ENCODE measurements at regions not wholly inside any gene's neighbourhood (a gene's known extent, or its start where the extent isn't known, plus 50 kb on each side); places are given as distances from the start of the nearest gene placed in this dataset.

GRCh38 chr15:69794645-69795469 is 302.9 kb downstream of the TLE3 start:
- no peaks in the 10 kb centered on the region for H3K9me3 ChIP-seq (ENCODE audit: control insufficient read depth, insufficient read depth, low read depth, low read length)
- ATAC-seq (0 out of 2 replicates have a peak, but pooled peaks have one; percentile 54), DNase-seq (ENCODE audit: low read depth, low spot score) (no peak)
- TF ChIP-seq TCF7L2 (IDR thresholded peaks at IDR 0.05; ENCODE audit: low read depth, low read length) (no peak), POLR2AphosphoS5 (IDR thresholded peaks at IDR 0.05; ENCODE audit: low read depth, low read length) (no peak), CTCF (IDR thresholded peaks at IDR 0.05) (no peak), SIN3A (IDR thresholded peaks at IDR 0.05; ENCODE audit: borderline replicate concordance, insufficient read depth, low read depth, low read length) (no peak)
- TF ChIP-seq, protein P1, sequence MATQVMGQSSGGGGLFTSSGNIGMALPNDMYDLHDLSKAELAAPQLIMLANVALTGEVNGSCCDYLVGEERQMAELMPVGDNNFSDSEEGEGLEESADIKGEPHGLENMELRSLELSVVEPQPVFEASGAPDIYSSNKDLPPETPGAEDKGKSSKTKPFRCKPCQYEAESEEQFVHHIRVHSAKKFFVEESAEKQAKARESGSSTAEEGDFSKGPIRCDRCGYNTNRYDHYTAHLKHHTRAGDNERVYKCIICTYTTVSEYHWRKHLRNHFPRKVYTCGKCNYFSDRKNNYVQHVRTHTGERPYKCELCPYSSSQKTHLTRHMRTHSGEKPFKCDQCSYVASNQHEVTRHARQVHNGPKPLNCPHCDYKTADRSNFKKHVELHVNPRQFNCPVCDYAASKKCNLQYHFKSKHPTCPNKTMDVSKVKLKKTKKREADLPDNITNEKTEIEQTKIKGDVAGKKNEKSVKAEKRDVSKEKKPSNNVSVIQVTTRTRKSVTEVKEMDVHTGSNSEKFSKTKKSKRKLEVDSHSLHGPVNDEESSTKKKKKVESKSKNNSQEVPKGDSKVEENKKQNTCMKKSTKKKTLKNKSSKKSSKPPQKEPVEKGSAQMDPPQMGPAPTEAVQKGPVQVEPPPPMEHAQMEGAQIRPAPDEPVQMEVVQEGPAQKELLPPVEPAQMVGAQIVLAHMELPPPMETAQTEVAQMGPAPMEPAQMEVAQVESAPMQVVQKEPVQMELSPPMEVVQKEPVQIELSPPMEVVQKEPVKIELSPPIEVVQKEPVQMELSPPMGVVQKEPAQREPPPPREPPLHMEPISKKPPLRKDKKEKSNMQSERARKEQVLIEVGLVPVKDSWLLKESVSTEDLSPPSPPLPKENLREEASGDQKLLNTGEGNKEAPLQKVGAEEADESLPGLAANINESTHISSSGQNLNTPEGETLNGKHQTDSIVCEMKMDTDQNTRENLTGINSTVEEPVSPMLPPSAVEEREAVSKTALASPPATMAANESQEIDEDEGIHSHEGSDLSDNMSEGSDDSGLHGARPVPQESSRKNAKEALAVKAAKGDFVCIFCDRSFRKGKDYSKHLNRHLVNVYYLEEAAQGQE (IDR thresholded peaks at IDR 0.05; ENCODE audit: insufficient read depth in 1 of 2, low read depth in 2 of 2, low read length in 1 of 2): no peak
- BruUV-seq (replicated peaks): no TSS peak
- no peak overlapping the region for H3K27ac ChIP-seq (ENCODE audit: low read length)
- H3K36me3 ChIP-seq (ENCODE audit: control insufficient read depth, insufficient read depth, low read length): no peaks in the 10 kb centered on the region
- ChIA-PET POLR2A (no interaction called here), CTCF (interaction anchor here (0.5 kb wide), 1 partner anchor 317 kb away, joined by 4 read pairs; no protein-coding TSS in a partner anchor)
- intact Hi-C loops (cut with micrococcal nuclease; ENCODE audit: unreplicated experiment) (no loop called here), in situ Hi-C loops (cut with HindIII; ENCODE audit: low pct_unique_long_range_greater_than_20kb, low sequenced_read_pairs) (no loop called here)
- no peak overlapping the region for H3K4me3 ChIP-seq (ENCODE audit: low read depth in 2 of 2, low read length in 2 of 2)
- H3K4me1 ChIP-seq (ENCODE audit: control insufficient read depth, insufficient read depth, low read length): peaks cover 2% of the 10 kb centered on the region; the same call in 1 of the 2 replicates
- H3K27me3 ChIP-seq (ENCODE audit: control insufficient read depth, insufficient read depth, low read length): no peaks in the 10 kb centered on the region

- Histone ChIP-seq H3K9me3 (ENCODE audit: control insufficient read depth, insufficient read depth, low read depth, low read length) (no peaks in the 10 kb centered on the region), H3K27me3 (ENCODE audit: control insufficient read depth, insufficient read depth, low read length) (no peaks in the 10 kb centered on the region), H3K4me1 (ENCODE audit: control insufficient read depth, insufficient read depth, low read length) (peaks cover 2% of the 10 kb centered on the region; the same call in 1 of the 2 replicates), H3K36me3 (ENCODE audit: control insufficient read depth, insufficient read depth, low read length) (no peaks in the 10 kb centered on the region), H3K27ac (ENCODE audit: low read length) (no peak overlapping the region), H3K4me3 (ENCODE audit: low read depth in 2 of 2, low read length in 2 of 2) (no peak overlapping the region)
- ChIA-PET POLR2A (interaction anchor here (0.6 kb wide), 1 partner anchor 38 kb away, joined by 3 read pairs; no protein-coding TSS in a partner anchor), CTCF (no interaction called here)
- ATAC-seq: no peak
- intact Hi-C loops (cut with micrococcal nuclease; ENCODE audit: unreplicated experiment): no loop called here
- BruUV-seq (replicated peaks): no TSS peak
- in situ Hi-C loops (cut with HindIII; ENCODE audit: low pct_unique_long_range_greater_than_20kb, low sequenced_read_pairs): no loop called here
- TF ChIP-seq SIN3A (IDR thresholded peaks at IDR 0.05; ENCODE audit: borderline replicate concordance, insufficient read depth, low read depth, low read length) (no peak), TCF7L2 (IDR thresholded peaks at IDR 0.05; ENCODE audit: low read depth, low read length) (no peak), POLR2AphosphoS5 (IDR thresholded peaks at IDR 0.05; ENCODE audit: low read depth, low read length) (no peak), CTCF (IDR thresholded peaks at IDR 0.05) (no peak)
- TF ChIP-seq, protein P1 (IDR thresholded peaks at IDR 0.05; ENCODE audit: insufficient read depth in 1 of 2, low read depth in 2 of 2, low read length in 1 of 2): no peak
- no peak for DNase-seq (ENCODE audit: low read depth, low spot score)
Observed at GRCh38 chr15:69795601-69796000, 302.1 kb downstream of the TLE3 start.
